ENCODE measurements at regions not wholly inside any gene's neighbourhood (a gene's known extent, or its start where the extent isn't known, plus 50 kb on each side); places are given as distances from the start of the nearest gene placed in this dataset.

DNA sequence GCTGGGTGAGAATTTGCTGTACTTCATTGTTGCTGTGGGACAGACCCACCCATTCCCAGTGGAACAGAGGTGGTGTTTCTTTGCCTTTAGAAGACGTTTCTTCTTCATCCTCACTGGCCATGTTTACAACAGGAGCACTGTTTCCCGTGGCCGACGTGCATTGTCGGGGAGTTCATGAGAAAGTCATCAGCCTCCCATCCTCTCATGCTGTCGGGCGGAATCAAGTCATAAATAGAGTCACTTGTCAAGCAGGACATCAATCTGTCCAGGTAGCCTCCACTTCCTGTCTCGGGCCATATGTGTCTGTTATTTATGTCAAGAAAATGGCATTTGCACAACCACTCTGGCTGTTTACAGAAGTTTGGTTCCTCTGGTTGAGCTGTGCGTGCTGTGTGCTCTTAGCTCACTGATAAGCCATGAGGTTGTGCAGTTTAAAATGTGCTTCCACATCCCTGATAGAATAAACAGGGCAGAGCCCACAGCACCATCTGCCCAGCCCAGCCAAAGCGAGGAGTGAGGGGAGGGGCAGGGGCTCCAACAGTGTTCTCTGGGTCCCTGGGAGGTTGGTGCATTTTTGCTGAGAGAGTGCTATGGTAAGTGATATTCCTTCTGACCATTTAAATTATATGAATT, 401.9 kb upstream of the IRX2 start:
- TF ChIP-seq, protein P1, sequence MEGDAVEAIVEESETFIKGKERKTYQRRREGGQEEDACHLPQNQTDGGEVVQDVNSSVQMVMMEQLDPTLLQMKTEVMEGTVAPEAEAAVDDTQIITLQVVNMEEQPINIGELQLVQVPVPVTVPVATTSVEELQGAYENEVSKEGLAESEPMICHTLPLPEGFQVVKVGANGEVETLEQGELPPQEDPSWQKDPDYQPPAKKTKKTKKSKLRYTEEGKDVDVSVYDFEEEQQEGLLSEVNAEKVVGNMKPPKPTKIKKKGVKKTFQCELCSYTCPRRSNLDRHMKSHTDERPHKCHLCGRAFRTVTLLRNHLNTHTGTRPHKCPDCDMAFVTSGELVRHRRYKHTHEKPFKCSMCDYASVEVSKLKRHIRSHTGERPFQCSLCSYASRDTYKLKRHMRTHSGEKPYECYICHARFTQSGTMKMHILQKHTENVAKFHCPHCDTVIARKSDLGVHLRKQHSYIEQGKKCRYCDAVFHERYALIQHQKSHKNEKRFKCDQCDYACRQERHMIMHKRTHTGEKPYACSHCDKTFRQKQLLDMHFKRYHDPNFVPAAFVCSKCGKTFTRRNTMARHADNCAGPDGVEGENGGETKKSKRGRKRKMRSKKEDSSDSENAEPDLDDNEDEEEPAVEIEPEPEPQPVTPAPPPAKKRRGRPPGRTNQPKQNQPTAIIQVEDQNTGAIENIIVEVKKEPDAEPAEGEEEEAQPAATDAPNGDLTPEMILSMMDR (conservative IDR thresholded peaks at IDR 0.05) = no peak
- peak; percentile 83; the same call in 1 of the 2 replicates for TF ChIP-seq EZH2 (IDR thresholded peaks at IDR 0.05; ENCODE audit: low read depth)
